ENCODE measurements at regions not wholly inside any gene's neighbourhood (a gene's known extent, or its start where the extent isn't known, plus 50 kb on each side); places are given as distances from the start of the nearest gene placed in this dataset.

GRCh38 chrX:83997781-83998180, 136.8 kb downstream of the CYLC1 start:
- TF ChIP-seq CTCF (IDR thresholded peaks at IDR 0.05; ENCODE audit: insufficient read depth, low read depth, low read length) = no peak
- Histone ChIP-seq H3K9me3 (ENCODE audit: insufficient read depth, low read depth, low read length) (no peaks in the 10 kb centered on the region), H3K4me2 (ENCODE audit: low read length) (no peak overlapping the region), H3K4me1 (ENCODE audit: insufficient read depth, low read length) (no peaks in the 10 kb centered on the region), H3K36me3 (ENCODE audit: insufficient read depth, low read length) (no peaks in the 10 kb centered on the region), H3K9ac (ENCODE audit: low read length) (no peak overlapping the region), H2AFZ (ENCODE audit: low read depth, low read length) (no peak overlapping the region), H3K79me2 (ENCODE audit: insufficient read depth, low read length) (no peaks in the 10 kb centered on the region), H3K4me3 (ENCODE audit: insufficient read depth, low read depth, low read length) (no peak overlapping the region), H3K27ac (ENCODE audit: low read depth, low read length) (no peak overlapping the region), H4K20me1 (ENCODE audit: insufficient read depth, low read length) (no peaks in the 10 kb centered on the region), H3K27me3 (ENCODE audit: insufficient read depth, low read length) (no peaks in the 10 kb centered on the region)
- Mint-ChIP-seq H3K9me3 (ENCODE audit: unreplicated experiment) (no peaks in the 10 kb centered on the region), H3K4me1 (ENCODE audit: low read depth, unreplicated experiment) (no peaks in the 10 kb centered on the region), H3K36me3 (ENCODE audit: low read depth, unreplicated experiment) (no peaks in the 10 kb centered on the region), H3K4me3 (ENCODE audit: unreplicated experiment) (no peak overlapping the region), H3K27me3 (ENCODE audit: low read depth, unreplicated experiment) (no peaks in the 10 kb centered on the region), H3K27ac (ENCODE audit: unreplicated experiment) (no peak overlapping the region)
- DNase-seq (ENCODE audit: low read depth) = no peak
- FAIRE-seq = no peak
